ENCODE measurements at regions not wholly inside any gene's neighbourhood (a gene's known extent, or its start where the extent isn't known, plus 50 kb on each side); places are given as distances from the start of the nearest gene placed in this dataset.

DNA sequence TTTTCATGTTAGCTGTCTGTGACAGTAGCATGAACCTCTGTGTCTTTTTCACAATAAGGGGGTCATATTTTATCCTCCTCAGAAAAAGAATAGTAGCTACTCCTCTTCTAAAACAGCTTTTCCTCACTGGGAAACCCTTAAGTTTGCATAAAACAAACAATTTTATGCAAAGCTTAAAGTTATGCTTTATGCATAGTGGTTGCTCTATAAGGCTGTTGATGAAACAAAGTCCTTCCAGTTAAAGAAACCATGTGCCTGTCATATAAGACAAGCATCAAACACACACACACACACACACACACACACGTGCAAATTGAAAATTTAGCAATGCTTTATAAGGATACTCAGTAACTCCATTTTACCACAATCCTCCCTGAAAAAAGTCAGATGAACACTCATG, 107.0 kb downstream of the CHD1L start:
- TF ChIP-seq, protein P1, sequence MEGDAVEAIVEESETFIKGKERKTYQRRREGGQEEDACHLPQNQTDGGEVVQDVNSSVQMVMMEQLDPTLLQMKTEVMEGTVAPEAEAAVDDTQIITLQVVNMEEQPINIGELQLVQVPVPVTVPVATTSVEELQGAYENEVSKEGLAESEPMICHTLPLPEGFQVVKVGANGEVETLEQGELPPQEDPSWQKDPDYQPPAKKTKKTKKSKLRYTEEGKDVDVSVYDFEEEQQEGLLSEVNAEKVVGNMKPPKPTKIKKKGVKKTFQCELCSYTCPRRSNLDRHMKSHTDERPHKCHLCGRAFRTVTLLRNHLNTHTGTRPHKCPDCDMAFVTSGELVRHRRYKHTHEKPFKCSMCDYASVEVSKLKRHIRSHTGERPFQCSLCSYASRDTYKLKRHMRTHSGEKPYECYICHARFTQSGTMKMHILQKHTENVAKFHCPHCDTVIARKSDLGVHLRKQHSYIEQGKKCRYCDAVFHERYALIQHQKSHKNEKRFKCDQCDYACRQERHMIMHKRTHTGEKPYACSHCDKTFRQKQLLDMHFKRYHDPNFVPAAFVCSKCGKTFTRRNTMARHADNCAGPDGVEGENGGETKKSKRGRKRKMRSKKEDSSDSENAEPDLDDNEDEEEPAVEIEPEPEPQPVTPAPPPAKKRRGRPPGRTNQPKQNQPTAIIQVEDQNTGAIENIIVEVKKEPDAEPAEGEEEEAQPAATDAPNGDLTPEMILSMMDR (IDR thresholded peaks at IDR 0.05; ENCODE audit: low read depth, low read length), result no peak
- no peak for TF ChIP-seq EZH2phosphoT487 (IDR thresholded peaks at IDR 0.05; ENCODE audit: low read depth)
